H1 (cell line): ENCODE measurements at regions not wholly inside any gene's neighbourhood (a gene's known extent, or its start where the extent isn't known, plus 50 kb on each side); places are given as distances from the start of the nearest gene placed in this dataset.

Experiments
- CTCF ChIP-seq, 3 experiments: IDR thresholded peaks; 1 replicate in 2 of 3; 2 replicates in 1 of 3; pipeline versions ENCODE4 v1.5.1 to v1.6.1; 2011; ENCODE audit warnings: low read length in 3 of 3, mild to moderate bottlenecking in 3 of 3, inconsistent platforms in 2 of 3, low read depth in 1 of 3, moderate library complexity in 1 of 3; ENCODE audit not compliant: insufficient read depth in 1 of 3; ENCODE audit errors: control extremely low read depth in 1 of 3
- EZH2 ChIP-seq: fragments of 200-600 bp; sonication (generic); IDR thresholded peaks from 2 replicates; pipeline ENCODE4 v1.7.1; 2012; ENCODE audit warnings: low read depth, mild to moderate bottlenecking, moderate library complexity, low read length, inconsistent platforms; ENCODE audit not compliant: severe bottlenecking
- KDM4A ChIP-seq: IDR thresholded peaks from one replicate; pipeline ENCODE4 v1.7.1; 2012; ENCODE audit warnings: low read depth, mild to moderate bottlenecking, moderate library complexity, low read length, inconsistent platforms; ENCODE audit not compliant: severe bottlenecking
- POLR2A ChIP-seq, 2 experiments: IDR thresholded peaks; 1 replicate in 1 of 2; 2 replicates in 1 of 2; pipeline ENCODE4 v1.6.1; 2011; ENCODE audit warnings: low read depth in 2 of 2, low read length in 2 of 2, mild to moderate bottlenecking in 2 of 2; ENCODE audit errors: control extremely low read depth in 1 of 2
- SIX5 ChIP-seq: IDR thresholded peaks from 2 replicates; pipeline ENCODE4 v1.6.1; 2011; ENCODE audit warnings: mild to moderate bottlenecking, low read depth, low read length
- SRF ChIP-seq: IDR thresholded peaks from 2 replicates; pipeline ENCODE4 v1.6.1; 2011; ENCODE audit warnings: mild to moderate bottlenecking, low read depth, low read length, moderate library complexity
- SUZ12 ChIP-seq: fragments of 200-600 bp; sonication (generic); IDR thresholded peaks from 2 replicates; pipeline ENCODE4 v1.6.1; 2012; ENCODE audit warnings: mild to moderate bottlenecking, inconsistent platforms, low read length, moderate library complexity, mixed read lengths

DNA sequence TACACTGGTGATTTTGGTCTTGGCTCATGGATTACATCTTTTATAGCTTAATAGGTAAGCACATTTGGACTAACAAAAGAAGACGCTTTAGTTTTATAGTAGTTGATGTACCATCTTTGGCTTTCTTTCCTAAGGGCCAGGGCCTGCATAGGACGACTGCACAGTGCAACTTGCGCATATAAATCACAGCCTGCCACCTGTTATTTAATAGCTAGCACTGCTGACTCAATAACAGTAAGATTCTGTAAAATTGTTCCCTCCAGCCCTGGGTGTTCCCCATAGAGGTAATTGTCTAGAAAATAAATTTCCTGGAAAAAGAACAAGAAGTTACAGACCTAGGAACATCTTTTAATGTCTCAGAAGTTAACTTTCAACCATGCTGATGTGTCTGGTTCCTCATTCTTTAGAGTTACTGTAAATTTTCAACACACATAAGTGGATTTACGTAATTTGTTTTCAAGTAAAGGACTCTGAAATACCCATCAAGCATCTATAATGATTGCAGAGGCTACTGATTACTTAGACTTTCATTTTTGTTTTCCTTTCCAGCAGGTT lies 594.2 kb upstream of the NXPH2 start:
- TF ChIP-seq EZH2 (no peak), POLR2A (IDR thresholded peaks at IDR 0.05; ENCODE audit: control extremely low read depth in 1 of 2, low read depth in 2 of 2, low read length in 2 of 2) (no peak), CTCF (IDR thresholded peaks at IDR 0.05; ENCODE audit: control extremely low read depth in 1 of 3, insufficient read depth in 1 of 3, low read depth in 1 of 3, low read length in 3 of 3) (no peak), SIX5 (no peak), SUZ12 (no peak), KDM4A (no peak), SRF (no peak)
